Lung (tissue), 11 donors: ENCODE measurements at regions not wholly inside any gene's neighbourhood (a gene's known extent, or its start where the extent isn't known, plus 50 kb on each side); places are given as distances from the start of the nearest gene placed in this dataset.

Experiments used
- ATAC-seq: fragments of 200-7000 bp; cut with Tn5 transposase; one replicate; pipeline ENCODE4 v1.9.1; 2020; ENCODE audit warnings: moderate number of reproducible peaks; ENCODE audit not compliant: insufficient read depth, low FRiP score
- DNase-seq, 3 donors: peaks; one replicate each; pipeline ENCODE4 v3.0.0-alpha.2; 2013 to 2017
- H3K27ac ChIP-seq, 2 donors: one replicate each; pipeline ENCODE4 v1.5.1; 2013; ENCODE audit warnings: mild to moderate bottlenecking in 2 of 2, moderate library complexity in 2 of 2, control low read depth in 1 of 2, inconsistent platforms in 1 of 2, low read depth in 1 of 2, low read length in 1 of 2
- H3K27me3 ChIP-seq, 3 donors: one replicate each; pipeline ENCODE4 v1.5.1; 2013; ENCODE audit warnings: low read length in 2 of 3; ENCODE audit not compliant: control insufficient read depth in 3 of 3, insufficient read depth in 3 of 3
- H3K36me3 ChIP-seq, 4 donors: one replicate each; pipeline ENCODE4 v1.5.1; 2013; ENCODE audit warnings: low read length in 4 of 4, mild to moderate bottlenecking in 1 of 4, moderate library complexity in 1 of 4; ENCODE audit not compliant: control insufficient read depth in 4 of 4, insufficient read depth in 4 of 4
- H3K4me1 ChIP-seq, 5 donors: one replicate each; pipeline ENCODE4 v1.5.1; 2013; ENCODE audit warnings: low read length in 5 of 5, mild to moderate bottlenecking in 2 of 5, moderate library complexity in 1 of 5; ENCODE audit not compliant: control insufficient read depth in 5 of 5, insufficient read depth in 5 of 5
- H3K4me3 ChIP-seq: one replicate; pipeline ENCODE4 v1.5.1; 2013; ENCODE audit warnings: mild to moderate bottlenecking, control low read depth, moderate library complexity
- H3K9ac ChIP-seq, 2 donors: one replicate each; pipeline ENCODE4 v1.5.1; 2013; ENCODE audit warnings: low read length in 2 of 2, control low read depth in 1 of 2; ENCODE audit not compliant: insufficient read depth in 1 of 2
- H3K9me3 ChIP-seq, 4 donors: one replicate each; pipeline ENCODE4 v1.5.1; 2013; ENCODE audit warnings: low read length in 3 of 4, mild to moderate bottlenecking in 1 of 4, moderate library complexity in 1 of 4; ENCODE audit not compliant: control insufficient read depth in 4 of 4, insufficient read depth in 3 of 4
- WGBS, 2 donors: extraction: QIAGEN DNeasy Blood & Tissue Kit; methylation state at CpG; one replicate each; pipeline ENCODE4 v1.1.7; 2013; 5-methylcytosine and 5-hydroxymethylcytosine counted together
- TF ChIP-seq, protein P1 (sequence below): IDR thresholded peaks from 2 replicates; pipeline ENCODE4 v1.5.1; 2012; ENCODE audit warnings: mild to moderate bottlenecking; ENCODE audit errors: control extremely low read depth, extremely low read depth
- donor health status: control.
- donor health status: control.
- donor health status: Bipolar disorder and iron deficiency.
- donor health status: healthy.
- donor health status: DM: yes; HTN: yes; CAD: no.

DNA sequence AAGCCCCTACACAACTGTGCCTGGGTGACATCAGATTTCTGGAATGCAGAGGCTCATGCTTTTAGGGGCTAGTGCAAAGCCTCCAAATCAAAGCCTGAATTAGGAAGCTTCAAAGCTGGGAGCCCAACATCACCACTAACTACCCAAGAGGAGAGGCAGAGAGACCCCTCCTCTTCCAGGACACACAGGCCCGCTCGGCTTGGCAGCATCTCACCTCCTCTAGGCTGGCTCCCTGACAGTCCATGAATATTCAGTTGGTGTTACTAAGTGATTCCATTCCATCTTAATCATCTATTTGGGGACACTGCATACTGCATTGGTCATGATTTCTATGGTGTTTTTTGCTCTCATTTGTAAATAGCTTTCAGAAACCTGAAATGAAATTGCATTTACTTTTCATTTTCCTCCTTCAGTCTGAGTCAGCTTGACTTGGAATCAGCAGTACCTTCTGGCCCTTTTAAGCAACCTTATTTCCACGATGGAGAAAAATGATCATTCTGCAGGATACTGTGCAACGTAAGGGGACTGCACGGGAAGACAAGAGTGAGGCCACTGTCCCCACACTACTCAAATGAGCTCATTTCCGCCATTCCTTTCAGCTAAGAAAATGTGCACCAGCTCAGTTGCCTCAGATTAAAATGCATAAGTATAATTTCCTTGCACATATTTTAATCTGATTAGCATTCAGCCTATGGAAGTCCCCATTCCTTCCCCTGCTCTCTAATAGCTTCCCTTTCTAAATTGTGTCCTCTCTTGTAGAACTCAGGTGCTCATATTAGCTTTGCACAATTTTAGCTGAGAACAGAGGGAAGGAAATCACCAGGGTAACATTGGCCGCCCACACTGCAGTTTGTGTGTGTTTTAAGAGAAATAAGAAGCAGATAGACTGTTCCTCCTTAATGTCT lies 219.9 kb downstream of the RFC3 start:
- no peak for ATAC-seq

DNA sequence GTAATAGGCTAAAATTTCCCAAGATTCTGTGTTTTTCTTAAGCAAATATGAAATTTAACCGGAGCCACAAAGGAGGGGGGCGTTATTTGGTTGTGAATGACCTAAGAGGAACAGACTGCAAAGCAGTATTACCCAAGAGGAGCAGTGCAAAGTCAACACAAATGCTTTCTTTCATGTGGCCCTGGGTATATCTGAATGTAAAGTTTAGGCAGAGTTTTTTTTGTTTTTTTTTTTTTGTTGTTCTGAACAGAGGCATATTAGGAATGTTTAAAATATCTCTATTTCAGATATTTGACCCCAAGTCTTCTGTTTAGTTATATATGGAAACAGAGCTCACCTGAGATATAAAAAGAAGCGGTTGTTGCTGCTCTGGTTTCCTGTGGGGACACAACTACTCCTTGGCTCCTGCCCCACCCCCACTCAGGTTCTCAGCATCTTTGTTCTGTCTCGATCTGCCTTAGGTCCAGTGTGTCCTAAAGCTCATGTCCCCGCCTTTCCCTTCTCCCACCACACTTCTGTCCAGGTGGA lies 220.7 kb downstream of the RFC3 start:
- Histone ChIP-seq H3K4me1 (no peaks in the 10 kb centered on the region), H3K27ac (no peak overlapping the region), H3K27me3 (no peaks in the 10 kb centered on the region), H3K4me3 (no peak overlapping the region), H3K36me3 (no peaks in the 10 kb centered on the region), H3K9ac (no peak overlapping the region), H3K9me3 (no peaks in the 10 kb centered on the region)
- DNase-seq = no peak
- WGBS, 2 donors = 68 to 80% methylated on average over 5 of the region's 5 CpGs
- TF ChIP-seq, protein P1, sequence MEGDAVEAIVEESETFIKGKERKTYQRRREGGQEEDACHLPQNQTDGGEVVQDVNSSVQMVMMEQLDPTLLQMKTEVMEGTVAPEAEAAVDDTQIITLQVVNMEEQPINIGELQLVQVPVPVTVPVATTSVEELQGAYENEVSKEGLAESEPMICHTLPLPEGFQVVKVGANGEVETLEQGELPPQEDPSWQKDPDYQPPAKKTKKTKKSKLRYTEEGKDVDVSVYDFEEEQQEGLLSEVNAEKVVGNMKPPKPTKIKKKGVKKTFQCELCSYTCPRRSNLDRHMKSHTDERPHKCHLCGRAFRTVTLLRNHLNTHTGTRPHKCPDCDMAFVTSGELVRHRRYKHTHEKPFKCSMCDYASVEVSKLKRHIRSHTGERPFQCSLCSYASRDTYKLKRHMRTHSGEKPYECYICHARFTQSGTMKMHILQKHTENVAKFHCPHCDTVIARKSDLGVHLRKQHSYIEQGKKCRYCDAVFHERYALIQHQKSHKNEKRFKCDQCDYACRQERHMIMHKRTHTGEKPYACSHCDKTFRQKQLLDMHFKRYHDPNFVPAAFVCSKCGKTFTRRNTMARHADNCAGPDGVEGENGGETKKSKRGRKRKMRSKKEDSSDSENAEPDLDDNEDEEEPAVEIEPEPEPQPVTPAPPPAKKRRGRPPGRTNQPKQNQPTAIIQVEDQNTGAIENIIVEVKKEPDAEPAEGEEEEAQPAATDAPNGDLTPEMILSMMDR = no peak
- ATAC-seq = no peak

More for the DNA sequence above, 219.9 kb downstream of the RFC3 start:
- TF ChIP-seq, protein P1 = no peak
- Histone ChIP-seq H3K9me3 (no peaks in the 10 kb centered on the region), H3K4me1 (no peaks in the 10 kb centered on the region), H3K4me3 (no peak overlapping the region), H3K27ac (no peak overlapping the region), H3K9ac (no peak overlapping the region), H3K36me3 (no peaks in the 10 kb centered on the region), H3K27me3 (no peaks in the 10 kb centered on the region)
- 87% methylated on average over 7 of the region's 7 CpGs for WGBS, 2 donors
- no peak for DNase-seq

DNA sequence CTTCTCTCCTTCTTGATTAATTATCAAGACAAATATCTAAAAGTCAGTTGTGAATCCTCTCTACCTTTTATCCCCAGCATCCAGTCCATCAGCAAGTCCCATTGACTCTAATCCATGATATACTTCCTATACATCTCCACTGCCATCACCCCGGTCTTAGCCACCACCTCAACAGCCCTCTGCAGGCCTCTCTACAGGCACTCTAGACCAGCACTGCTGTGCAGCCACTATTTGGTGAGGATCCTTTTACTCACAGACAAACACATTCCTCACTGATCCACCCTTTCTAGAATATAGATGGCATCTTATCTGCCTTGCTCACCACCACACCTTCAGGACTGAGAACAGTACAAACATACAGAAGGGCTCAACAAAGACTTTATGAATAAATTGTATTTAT lies 221.7 kb downstream of the RFC3 start:
- ATAC-seq (no peak), DNase-seq (no peak)
- Histone ChIP-seq H3K27me3 (no peaks in the 10 kb centered on the region), H3K36me3 (no peaks in the 10 kb centered on the region), H3K4me1 (no peaks in the 10 kb centered on the region), H3K27ac (no peak overlapping the region), H3K9me3 (no peaks in the 10 kb centered on the region), H3K9ac (no peak overlapping the region), H3K4me3 (no peak overlapping the region)
- TF ChIP-seq, protein P1 = no peak
- 92% methylated on average over 1 of the region's 1 CpG for WGBS, 2 donors
